ENCODE measurements at regions not wholly inside any gene's neighbourhood (a gene's known extent, or its start where the extent isn't known, plus 50 kb on each side); places are given as distances from the start of the nearest gene placed in this dataset.
"Not testable (repeated sequence)": the region's sequence is repeated elsewhere in the genome, so short reads cannot be mapped to it uniquely, and the experiment has no call there.

DNA sequence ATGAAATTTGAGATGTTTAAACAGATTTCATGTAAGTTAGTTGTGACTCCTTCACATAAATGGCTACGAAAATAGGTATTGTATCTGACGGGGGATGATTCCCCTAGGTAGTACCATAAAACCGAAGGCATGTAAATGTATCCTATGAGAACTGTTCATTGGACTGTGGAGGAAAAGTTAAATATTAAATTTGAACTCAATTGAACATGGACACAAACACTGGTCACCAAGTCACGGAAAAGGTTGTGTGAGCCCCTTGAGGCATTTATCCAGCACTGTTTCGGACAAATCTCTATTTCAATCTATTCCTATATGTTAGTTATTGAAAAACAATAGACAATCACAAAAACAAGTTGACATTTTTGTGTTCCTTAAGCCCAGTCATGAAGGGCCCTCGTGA lies 1014.3 kb upstream of the NOVA1 start:
- DNase-seq (ENCODE audit: low read depth) = no peak

DNA sequence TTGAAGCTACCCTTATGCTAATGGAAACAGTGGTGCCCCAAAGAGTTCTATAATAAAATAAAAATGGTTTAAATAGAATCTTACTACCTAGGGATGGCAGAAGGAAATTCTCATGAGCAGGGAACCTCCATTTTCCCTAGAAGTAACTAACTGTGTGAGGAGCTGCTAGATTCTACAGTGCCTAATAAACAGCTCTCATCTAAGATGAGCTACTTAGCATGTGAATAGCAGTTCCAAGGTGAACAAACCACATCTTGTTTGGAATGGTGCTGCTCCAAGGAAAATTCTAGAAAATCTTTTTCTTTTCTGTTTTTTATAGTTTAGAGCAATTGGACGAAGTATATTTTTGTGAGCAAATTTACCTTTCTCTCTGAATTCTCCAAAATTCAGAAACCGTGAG lies 1015.3 kb upstream of the NOVA1 start:
- no peak for DNase-seq (ENCODE audit: low read depth)

DNA sequence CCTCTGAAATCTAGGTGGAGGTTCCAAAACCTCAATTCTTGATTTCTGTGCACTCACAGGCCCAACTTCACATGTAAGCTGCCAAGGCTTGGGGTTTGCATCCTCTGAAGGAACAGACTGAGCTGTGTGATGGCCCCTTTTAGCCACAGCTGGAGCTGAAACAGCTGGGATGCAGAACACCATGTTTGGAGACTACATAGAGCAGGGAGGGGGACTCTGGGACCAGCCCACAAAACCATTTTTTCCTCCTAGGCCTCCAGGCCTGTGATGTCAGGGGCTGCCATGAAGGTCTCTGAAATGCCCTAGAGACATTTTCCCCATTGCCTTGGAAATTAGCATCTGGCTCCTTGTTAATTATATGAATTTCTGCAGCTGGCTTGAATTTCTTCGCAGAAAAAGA lies 1025.9 kb upstream of the NOVA1 start:
- DNase-seq (ENCODE audit: low read depth) = no peak

DNA sequence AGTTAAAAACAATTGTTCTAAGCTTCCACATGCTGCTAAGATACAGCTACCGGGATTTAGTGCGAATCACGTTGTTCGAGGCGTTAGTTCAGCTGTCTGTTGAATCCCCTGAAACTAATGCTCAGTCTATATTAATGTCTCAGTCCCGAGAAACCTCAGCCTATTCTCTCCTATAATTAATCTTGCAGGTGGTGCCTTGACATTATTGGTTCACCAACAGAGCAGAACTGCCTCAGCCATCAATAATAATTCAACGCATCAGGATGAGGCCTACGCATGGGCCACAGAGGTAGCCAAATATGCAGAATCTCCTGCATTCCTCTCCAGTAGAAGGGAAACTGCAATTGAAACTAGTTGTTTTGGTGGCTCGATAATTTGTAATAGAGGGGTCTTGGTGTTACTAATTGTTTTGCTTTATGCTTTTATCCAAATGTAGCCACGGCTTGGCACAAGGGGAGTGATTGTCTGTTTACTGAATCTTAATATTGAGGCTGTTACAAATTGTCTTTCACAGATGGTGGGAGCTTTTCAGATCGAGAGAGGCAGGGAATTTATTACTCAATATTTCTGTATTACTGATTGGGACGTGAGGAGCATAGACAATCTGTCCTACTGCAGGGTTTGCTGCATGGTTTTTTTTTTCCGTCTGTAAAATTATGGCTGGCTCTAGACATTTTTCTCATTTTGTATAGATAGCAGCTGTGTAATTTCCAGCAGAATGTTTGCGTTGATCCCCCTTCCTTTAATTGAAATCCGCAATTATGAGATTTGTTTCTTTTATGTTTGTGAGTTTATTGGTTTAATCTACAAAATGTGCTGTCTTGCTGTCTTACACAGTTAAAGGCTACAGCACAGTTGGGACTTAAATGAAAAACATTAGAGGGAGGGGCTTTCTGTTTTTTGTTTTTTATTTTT lies 1036.5 kb upstream of the NOVA1 start:
- DNase-seq (ENCODE audit: low read depth) = no peak

DNA sequence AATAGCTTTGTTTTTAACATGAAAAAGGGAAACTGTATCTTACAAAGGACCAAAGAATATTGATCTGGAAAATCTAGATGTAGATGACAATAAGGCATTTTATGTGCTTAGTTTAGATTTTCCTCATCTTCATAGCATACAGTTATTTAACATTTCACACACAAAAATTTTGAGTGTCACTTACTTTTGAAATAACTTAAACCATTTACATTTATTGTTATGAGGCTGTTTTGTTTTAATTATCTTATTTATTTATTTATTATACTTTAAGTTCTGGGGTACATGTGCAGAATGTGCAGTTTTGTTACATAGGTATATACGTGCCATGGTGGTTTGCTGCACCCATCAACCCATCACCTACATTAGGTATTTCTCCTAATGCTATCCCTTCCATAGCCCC lies 1042.9 kb upstream of the NOVA1 start:
- DNase-seq (ENCODE audit: low read depth) = not testable (repeated sequence)

DNA sequence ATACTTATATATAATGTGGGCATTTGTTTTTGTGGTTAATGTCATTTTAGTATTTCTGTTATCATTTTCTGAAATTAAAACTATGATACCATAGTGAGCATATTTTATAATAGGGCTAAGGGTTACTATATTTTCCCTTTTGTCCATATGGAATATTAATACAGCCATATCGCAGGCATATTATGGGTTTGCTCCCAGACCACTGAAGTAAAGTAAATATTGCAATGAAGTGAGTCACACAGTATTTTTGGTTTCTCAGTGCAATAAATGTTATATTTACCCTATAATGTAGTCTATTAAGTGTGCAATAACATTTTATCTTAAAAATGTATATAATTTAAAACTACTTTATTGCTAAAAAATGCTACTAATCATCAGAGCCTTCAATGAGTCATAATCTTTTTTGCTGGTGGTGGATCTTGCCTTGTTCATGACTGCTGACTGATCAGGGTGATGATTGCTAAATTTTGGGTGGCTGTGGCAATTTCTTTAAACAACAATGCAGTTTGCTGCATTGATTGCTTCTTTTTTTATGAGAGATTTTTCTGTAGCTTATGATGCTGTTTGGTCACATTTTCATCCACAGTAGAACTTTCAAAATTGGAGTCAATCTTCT lies 1044.5 kb upstream of the NOVA1 start:
- no peak for DNase-seq (ENCODE audit: low read depth)

DNA sequence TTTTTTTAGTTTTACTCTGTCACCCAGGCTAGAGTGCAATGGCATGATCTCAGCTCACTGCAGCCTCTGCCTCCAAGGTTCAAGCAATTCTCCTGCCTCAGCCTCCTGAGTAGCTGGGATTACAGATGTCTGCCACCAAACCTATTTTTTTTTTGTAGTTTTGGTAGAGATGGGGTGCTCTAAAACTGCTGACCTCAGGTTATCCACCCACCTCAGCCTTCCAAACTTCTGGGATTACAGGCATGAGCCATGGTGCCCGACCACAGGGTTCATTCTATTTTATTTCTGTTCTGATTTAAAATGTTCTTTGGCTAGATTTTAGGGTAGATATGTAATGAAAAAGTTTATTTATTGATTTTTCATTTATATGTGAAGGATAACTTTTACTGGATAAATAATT lies 1062.8 kb upstream of the NOVA1 start:
- DNase-seq (ENCODE audit: low read depth) = no peak

DNA sequence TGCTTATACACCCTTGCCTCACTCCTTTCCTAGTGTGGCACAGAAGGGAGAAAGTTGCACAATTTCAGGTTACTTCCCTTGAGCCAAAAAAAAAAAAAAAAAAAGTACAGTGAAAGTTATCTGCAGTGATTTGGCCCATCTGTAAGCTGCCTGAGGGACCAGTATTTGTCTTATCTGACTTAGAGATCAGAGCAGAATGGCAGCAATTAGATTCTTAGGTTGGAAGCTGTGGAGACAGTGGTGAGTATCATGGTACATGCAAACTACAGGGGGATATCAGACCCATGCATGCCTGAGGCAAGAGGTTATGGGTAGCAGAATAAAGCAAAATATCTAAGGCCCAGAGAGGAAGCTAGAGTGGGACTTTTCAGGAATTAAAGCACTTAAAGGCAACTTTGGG lies 1070.7 kb upstream of the NOVA1 start:
- DNase-seq (ENCODE audit: low read depth) = no peak

DNA sequence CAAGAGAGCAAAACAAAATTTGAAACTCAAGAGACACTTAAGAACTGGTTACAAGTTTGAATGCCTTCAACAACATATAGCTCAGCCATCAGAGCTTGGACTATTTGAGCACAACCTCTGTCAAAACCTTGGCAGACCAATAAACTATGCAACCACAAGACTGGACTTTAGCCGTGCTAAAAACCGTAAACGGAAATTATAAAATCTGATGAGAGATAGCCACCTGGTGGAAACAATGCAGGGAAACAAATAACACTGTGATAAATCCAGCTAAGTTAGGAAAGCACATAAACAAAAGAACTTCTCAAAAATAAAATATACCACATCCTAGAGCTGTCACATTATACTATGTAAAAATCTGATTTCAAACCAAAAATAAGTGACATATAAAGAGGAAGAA lies 1074.2 kb upstream of the NOVA1 start:
- no peak for DNase-seq (ENCODE audit: low read depth)

DNA sequence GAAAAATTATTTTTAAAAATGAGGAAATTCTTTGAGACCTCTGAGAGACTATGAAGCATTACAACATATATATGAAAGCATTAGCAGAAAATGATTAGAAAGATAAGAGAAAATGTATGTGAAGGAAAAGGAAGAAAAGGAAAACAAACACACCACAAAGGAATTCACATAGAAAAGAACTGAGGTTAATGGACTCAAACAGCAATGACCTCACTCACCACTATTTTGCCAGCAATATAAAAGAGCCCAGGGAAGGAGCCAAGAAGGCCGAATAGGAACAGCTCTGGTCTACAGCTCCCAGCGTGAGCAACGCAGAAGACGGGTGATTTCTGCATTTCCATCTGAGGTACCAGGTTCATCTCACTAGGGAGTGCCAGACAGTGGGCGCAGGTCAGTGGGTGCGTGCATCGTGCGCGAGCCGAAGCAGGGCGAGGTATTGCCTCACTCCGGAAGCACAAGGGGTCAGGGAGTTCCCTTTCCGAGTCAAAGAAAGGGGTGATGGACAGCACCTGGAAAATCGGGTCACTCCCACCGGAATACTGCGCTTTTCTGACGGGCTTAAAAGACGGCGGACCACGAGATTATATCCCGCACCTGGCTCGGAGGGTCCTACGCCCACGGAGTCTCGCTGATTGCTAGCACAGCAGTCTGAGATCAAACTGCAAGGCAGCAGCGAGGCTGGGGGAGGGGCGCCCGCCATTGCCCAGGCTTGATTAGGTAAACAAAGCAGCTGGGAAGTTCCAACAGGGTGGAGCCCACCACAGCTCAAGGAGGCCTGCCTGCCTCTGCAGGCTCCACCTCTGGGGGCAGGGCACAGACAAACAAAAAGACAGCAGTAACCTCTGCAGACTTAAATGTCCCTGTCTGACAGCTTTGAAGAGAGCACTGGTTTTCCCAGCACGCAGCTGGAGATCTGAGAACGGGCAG lies 1075.2 kb upstream of the NOVA1 start:
- DNase-seq (ENCODE audit: low read depth) = not testable (repeated sequence)

DNA sequence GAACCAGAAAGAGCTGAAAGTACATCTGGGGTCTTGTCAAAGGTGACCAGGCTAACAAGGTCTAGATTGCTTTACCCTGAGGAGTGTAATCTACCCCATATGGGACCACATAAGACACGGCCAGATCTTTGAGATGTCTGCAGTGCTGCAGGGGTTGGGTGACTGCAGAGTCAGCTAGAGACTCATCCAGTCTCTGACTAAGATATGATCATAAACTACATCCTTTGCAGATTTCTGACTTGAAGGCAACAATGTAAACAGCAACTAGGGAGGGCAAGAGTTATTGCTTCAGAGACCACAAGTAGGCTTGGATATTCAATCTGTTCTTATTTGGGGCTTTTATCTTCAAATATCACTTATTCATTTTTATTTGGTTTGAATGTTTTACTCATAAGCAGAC lies 1080.5 kb upstream of the FOXG1 start:
- DNase-seq (ENCODE audit: low read depth) = no peak

DNA sequence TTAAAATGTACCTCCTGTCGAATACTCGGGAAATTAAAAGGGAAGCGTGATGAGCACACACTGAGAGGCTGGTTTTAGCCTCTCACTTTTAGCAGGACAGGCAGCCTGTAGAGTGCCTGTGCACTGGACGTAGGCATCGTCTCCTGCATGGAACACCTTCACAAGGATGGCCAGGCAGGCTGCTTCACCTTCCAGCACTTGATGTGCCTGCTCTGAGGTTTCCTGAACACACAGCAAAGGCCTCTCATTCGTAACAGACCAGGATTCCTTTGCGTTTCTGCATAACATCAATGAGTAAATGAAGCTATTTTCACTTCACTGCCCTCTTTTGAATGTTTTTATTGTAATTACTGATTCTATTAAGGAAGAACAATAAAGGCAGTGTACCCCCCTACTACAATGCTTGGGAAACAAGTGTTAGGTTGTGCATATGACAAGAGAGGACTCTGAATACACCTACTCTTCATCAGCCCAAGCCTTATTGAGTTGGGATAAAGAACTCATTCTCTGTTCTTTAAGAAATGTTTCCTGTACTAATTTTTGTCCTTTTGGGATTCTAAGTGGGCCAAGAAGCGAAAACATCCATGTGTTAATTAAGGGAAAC lies 1077.6 kb upstream of the FOXG1 start:
- DNase-seq (ENCODE audit: low read depth) = no peak

DNA sequence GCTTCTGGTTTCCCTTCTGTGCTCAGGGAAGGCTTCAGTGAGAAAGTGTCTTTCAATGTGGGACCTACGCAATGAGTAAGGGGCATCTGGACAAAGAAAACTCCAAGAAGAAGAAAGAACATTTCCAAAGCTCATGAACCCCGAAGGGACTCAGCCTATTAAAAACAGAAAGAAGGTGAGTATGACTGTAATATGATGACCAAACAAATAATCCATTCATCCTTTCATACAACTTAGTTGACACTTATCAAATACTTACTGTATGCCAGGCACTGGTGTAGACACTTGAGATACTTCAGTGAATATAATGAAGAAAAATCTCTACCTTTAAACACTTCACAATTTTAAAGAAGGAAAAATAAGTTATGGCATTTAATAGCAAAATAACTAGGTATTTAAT lies 1054.2 kb upstream of the FOXG1 start:
- no peak for DNase-seq (ENCODE audit: low read depth)

DNA sequence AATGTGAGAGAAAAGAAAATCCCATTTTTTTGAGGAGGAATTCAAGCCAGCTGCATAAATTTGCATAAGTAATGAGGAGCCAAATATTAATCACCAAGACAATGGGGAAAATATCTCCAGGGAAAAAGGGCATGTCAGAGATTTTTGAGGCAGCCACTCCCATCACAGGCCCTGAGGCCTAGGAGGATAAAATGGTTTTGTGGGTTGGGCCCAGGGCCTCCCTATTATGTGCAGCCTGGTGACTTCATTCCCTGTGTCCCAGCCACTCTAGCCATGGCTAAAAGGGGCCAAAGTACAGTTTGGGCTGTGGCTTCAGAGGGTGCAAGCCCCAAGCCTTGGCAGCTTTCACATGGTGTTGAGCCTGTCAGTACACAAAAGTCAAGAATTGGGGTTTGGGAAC lies 1051.0 kb upstream of the FOXG1 start:
- DNase-seq (ENCODE audit: low read depth) = no peak

DNA sequence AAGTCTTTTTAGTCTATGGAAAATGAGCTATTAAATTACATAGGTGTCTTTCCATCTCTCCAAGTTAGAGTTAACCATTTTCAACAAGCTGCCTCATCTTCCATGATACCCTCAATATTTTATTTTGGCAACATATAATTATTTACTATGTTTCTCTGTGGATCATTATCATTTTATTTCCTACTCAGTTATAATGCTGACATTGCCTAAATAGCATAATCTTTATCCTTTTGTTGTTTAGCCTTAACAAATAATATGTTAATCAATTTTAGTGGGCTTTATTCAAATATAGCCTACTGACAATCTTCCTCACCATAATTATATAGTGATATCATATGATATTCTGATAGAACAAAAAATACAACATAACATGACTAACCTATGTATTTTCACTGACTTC lies 1044.8 kb upstream of the FOXG1 start:
- DNase-seq (ENCODE audit: low read depth) = no peak

DNA sequence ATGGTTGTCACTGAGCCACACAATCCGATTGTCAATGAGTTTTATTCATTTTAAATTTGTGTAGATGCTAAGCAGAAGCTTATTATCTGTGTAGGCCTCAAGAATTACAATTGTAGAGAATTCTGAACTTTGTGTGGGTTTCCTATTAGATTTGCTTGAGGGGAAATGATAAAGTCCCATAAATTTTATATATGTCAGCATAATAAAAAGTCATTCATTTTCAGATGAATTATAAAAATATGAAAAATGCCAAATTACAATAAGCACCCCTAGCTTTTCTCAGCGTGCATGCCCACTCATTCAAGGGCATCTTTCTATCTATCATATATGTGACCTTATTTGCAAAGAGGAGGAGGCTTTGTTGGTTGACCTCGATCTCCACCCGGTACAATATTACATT lies 1041.1 kb upstream of the FOXG1 start:
- no peak for DNase-seq (ENCODE audit: low read depth)

DNA sequence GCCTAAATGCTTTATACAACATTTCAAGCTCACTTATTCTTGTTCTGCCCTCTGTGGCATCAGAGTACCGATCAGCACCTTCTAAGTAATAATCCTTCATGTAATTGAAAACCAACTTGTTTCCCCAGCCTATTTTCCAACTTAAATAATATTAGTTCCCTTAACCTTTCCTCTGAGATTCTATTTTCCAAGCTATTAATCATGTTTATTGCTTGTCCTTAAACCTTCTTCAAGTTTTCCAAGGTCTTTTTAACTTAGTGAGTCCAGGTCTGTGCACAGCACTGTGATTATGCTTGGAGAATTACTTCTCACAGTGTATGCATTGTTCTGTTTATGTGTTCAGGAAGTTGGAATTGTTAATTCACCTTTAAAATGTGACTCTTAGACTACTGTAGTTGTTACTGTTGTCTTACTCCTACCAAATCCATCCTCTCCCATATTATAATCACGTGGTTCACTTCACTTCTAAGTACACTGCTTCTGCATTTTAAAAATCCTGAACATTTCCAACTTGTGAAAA lies 1039.3 kb upstream of the FOXG1 start:
- no peak for DNase-seq (ENCODE audit: low read depth)

DNA sequence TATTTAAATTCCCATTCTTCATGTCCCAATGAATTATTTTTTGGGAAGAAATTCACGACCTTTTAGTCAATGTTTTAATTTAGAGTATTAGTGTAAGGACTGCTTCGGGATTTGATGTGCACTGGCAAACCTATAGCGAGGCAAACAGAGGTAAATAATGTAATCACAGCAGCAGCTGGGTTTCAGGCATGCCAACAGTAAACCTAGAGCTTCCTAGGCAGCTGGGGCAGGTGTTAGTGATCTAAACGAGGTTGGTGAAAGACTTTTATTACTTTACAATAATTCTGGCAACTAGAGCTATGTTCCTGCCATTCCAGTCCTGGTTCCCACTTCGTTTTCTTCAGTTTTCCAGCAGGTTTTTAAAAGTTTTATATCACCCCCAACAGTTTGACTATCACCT lies 1036.4 kb upstream of the FOXG1 start:
- DNase-seq (ENCODE audit: low read depth) = no peak

DNA sequence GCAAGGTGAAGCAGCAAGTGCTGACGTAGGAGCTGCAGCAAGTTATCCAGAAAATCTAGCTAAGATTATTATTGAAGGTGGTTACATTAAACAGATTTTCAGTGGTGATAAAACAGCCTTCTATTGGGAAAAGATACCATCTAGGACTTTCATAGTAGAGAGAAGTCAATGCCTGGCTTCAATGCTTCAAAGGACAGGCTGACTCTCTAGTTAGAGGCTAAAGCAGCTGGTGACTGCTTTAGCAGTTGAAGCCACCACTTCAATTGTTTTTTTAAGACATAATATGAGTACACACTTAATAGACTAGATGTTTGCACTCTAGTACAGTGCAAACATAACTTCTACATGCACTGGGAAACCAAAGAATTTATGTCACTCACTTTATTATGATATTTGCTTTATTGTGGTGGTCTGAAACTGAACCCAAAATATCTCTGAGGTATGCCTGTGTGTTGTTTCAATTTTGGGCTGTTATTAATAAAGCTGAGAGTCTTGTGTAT lies 1026.9 kb upstream of the FOXG1 start:
- DNase-seq (ENCODE audit: low read depth) = no peak

DNA sequence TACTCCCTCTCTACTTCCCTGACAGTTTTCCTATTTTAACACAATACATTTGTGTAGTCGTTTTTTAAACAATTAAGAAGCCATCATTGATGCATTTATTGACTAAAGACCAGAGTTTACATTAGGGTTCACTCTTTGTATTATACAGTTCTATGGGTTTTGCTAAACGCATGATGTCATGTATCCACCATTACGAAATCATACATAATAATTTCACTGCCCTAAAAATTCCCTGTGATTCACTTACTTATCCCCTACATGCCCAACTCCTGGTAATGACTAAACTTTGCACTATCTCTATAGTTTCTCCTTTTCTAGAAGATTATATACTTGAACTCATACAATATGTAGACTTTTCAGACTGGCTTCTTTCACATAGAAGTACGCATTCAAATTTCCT lies 1016.5 kb upstream of the FOXG1 start:
- no peak for DNase-seq (ENCODE audit: low read depth)

DNA sequence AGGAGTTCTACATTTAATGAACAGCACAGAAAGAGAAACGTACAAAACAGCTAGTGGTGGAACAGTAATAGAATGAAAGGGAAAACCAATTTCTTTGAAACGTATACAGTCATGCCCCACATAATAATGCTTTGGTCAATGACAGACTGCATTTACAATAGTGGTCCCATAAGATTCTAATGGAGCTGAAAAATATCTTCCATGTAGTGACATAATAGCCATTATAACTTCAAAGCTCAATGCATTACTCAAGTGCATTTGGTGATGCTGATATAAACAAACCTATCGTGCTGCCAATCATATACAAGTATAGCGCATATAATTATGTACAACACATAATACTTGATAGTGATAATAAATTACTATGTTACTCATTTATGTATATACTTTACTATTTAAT lies 1008.9 kb upstream of the FOXG1 start:
- DNase-seq (ENCODE audit: low read depth) = not testable (repeated sequence)

DNA sequence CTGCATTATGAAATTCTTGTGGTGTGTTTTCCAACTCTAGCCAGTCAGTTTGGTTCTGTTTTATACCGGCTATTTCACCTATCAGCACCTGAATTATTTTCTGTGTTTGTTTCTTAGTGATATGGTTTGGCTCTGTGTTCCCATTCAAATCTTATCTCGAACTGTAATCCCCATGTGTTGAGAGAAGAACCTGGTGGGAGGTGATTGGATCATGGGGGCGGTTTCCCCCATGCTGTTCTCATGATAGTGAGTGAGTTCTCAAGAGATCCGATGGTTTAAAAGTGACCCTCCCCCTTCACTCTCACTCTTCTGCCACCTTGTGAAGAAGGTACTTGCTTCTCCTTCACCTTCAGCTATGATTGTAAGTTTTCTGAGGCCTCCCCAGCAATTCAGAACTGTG lies 1006.2 kb upstream of the FOXG1 start:
- DNase-seq (ENCODE audit: low read depth) = not testable (repeated sequence)
